Stomach (tissue), 4 donors: ENCODE measurements at regions not wholly inside any gene's neighbourhood (a gene's known extent, or its start where the extent isn't known, plus 50 kb on each side); places are given as distances from the start of the nearest gene placed in this dataset.

Experiments
- CTCF ChIP-seq, 7 experiments: fragments of 450-650 bp in 4 of 7; fragments of 200-600 bp in 3 of 7; sonication (generic) in 3 of 7; IDR thresholded peaks; one replicate each; pipeline ENCODE4 v1.5.1; 2016 to 2019; ENCODE audit warnings: antibody characterized with exemption in 7 of 7, control low read depth in 2 of 7, mild to moderate bottlenecking in 1 of 7
- EP300 ChIP-seq: sonication (generic); formaldehyde crosslinking; IDR thresholded peaks from one replicate; pipeline ENCODE4 v1.6.1; 2017; ENCODE audit warnings: antibody characterized with exemption
- POLR2A ChIP-seq, 4 donors: fragments of 450-650 bp; IDR thresholded peaks; one replicate each; pipeline ENCODE4 v1.6.1; 2016; ENCODE audit warnings: antibody characterized with exemption in 4 of 4, control low read depth in 2 of 4, mild to moderate bottlenecking in 1 of 4, moderate library complexity in 1 of 4
- POLR2AphosphoS5 ChIP-seq, 3 donors: sonication (generic); formaldehyde crosslinking; IDR thresholded peaks; one replicate each; pipeline ENCODE4 v1.6.1; 2016; ENCODE audit warnings: antibody characterized with exemption in 3 of 3

DNA sequence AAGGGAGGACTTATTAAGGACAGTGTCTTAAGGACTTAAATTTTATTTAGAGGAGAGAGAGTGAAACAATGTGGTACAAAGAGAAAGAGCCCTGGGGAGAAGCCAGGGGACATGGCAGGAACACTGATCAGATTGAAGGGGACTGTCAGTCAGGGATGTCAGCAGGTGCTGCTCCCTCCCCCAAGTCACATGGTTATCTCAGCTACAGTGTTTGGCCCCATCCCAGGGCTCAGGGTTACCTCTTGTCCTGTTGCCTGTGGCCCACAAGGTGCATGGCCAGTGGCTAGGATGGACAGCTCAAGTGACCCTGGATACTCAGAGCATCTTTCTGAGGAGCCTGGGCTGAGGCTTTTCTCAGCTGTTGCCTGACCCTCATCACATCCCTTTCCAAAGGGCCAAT, 325.9 kb upstream of the PODXL start:
- TF ChIP-seq CTCF (IDR thresholded peaks at IDR 0.05) (no peak), POLR2A (IDR thresholded peaks at IDR 0.05) (no peak), EP300 (no peak), POLR2AphosphoS5 (IDR thresholded peaks at IDR 0.05) (no peak)
